Prostate gland (tissue), 2 donors: ENCODE measurements at regions not wholly inside any gene's neighbourhood (a gene's known extent, or its start where the extent isn't known, plus 50 kb on each side); places are given as distances from the start of the nearest gene placed in this dataset.

Experiments
- DNase-seq: peaks from one replicate; pipeline ENCODE4 v3.0.0-alpha.2; 2019; ENCODE audit warnings: low spot score
- H3K27ac ChIP-seq, 2 donors: fragments of 200-600 bp; sonication (generic); 2 replicates each; pipeline ENCODE4 v1.5.1; 2017 to 2019
- H3K27me3 ChIP-seq: fragments of 200-600 bp; sonication (generic); replicated peaks from 2 replicates; pipeline ENCODE4 v1.5.1; 2019; ENCODE audit not compliant: insufficient read depth
- H3K36me3 ChIP-seq, 2 donors: fragments of 200-600 bp; sonication (generic); 1 replicate in 1 of 2; 2 replicates in 1 of 2; pipeline versions ENCODE4 v1.5.1 to v1.8.1; 2017 to 2019
- H3K4me1 ChIP-seq: fragments of 200-600 bp; sonication (generic); replicated peaks from 2 replicates; pipeline ENCODE4 v1.5.1; 2019
- H3K4me3 ChIP-seq, 2 donors: fragments of 200-600 bp; sonication (generic); 2 replicates each; pipeline ENCODE4 v1.5.1; 2017 to 2019
- H3K9me3 ChIP-seq: fragments of 200-600 bp; sonication (generic); 2 replicates; pipeline ENCODE4 v1.5.1; 2017
- CTCF ChIP-seq, 4 experiments: fragments of 200-600 bp in 2 of 4; fragments of 450-650 bp in 2 of 4; sonication (generic) in 2 of 4; IDR thresholded peaks; 1 replicate in 3 of 4; 2 replicates in 1 of 4; pipeline ENCODE4 v1.5.1; 2016 to 2019; ENCODE audit warnings: antibody characterized with exemption in 4 of 4, mild to moderate bottlenecking in 2 of 4, moderate library complexity in 2 of 4
- POLR2A ChIP-seq: fragments of 450-650 bp; IDR thresholded peaks from one replicate; pipeline ENCODE4 v1.6.1; 2016; ENCODE audit warnings: antibody characterized with exemption, mild to moderate bottlenecking
- POLR2AphosphoS5 ChIP-seq: sonication (generic); formaldehyde crosslinking; IDR thresholded peaks from one replicate; pipeline ENCODE4 v1.6.1; 2017; ENCODE audit warnings: antibody characterized with exemption
- WGBS: methylation state at CpG from one replicate; pipeline ENCODE4 v1.1.5; 2018; 5-methylcytosine and 5-hydroxymethylcytosine counted together
- intact Hi-C: fragments of 100-400 bp; cut with DNase I; formaldehyde crosslinking; loops from one replicate; pipeline ENCODE4 v1.14.2; 2022

GRCh38 chr4:185903205-185903604 lies 91.2 kb upstream of the SORBS2 start:
- Histone ChIP-seq H3K27ac (no peak overlapping the region), H3K4me1 (no peaks in the 10 kb centered on the region), H3K4me3 (no peak overlapping the region), H3K9me3 (no peaks in the 10 kb centered on the region), H3K36me3 (no peaks in the 10 kb centered on the region), H3K27me3 (no peaks in the 10 kb centered on the region)
- no peak for TF ChIP-seq POLR2A
- TF ChIP-seq POLR2AphosphoS5, result no peak
- TF ChIP-seq CTCF (IDR thresholded peaks at IDR 0.05), result no peak
- intact Hi-C loops, result no loop called here
- WGBS, result 88% methylated on average over 1 of the region's 1 CpG
- no peak for DNase-seq

GRCh38 chr4:185904381-185904780 lies 92.4 kb upstream of the SORBS2 start:
- no peaks in the 10 kb centered on the region for H3K4me1 ChIP-seq
- TF ChIP-seq POLR2A (no peak), CTCF (IDR thresholded peaks at IDR 0.05) (no peak), POLR2AphosphoS5 (no peak)
- no peak for DNase-seq
- H3K36me3 ChIP-seq, result no peaks in the 10 kb centered on the region
- no peaks in the 10 kb centered on the region for H3K9me3 ChIP-seq
- intact Hi-C loops, result no loop called here
- H3K27me3 ChIP-seq, result no peaks in the 10 kb centered on the region
- 81% methylated on average over 5 of the region's 5 CpGs for WGBS
- H3K4me3 ChIP-seq, result no peak overlapping the region
- no peak overlapping the region for H3K27ac ChIP-seq

GRCh38 chr4:185909972-185910371 lies 98.0 kb upstream of the SORBS2 start:
- Histone ChIP-seq H3K9me3 (no peaks in the 10 kb centered on the region), H3K4me3 (no peak overlapping the region), H3K27me3 (no peaks in the 10 kb centered on the region), H3K4me1 (no peaks in the 10 kb centered on the region), H3K36me3 (no peaks in the 10 kb centered on the region), H3K27ac (no peak overlapping the region)
- DNase-seq, result no peak
- intact Hi-C loops, result no loop called here
- TF ChIP-seq CTCF (IDR thresholded peaks at IDR 0.05) (no peak), POLR2AphosphoS5 (no peak), POLR2A (no peak)
- WGBS, result 88% methylated on average over 2 of the region's 2 CpGs

GRCh38 chr4:185911556-185912064 lies 99.6 kb upstream of the SORBS2 start:
- no peak for TF ChIP-seq CTCF (IDR thresholded peaks at IDR 0.05)
- no peak for TF ChIP-seq POLR2AphosphoS5
- TF ChIP-seq POLR2A, result no peak
- 93% methylated on average over 4 of the region's 4 CpGs for WGBS
- DNase-seq, result no peak
- Histone ChIP-seq H3K36me3 (no peaks in the 10 kb centered on the region), H3K4me1 (no peaks in the 10 kb centered on the region), H3K27me3 (no peaks in the 10 kb centered on the region), H3K4me3 (no peak overlapping the region), H3K27ac (no peak overlapping the region), H3K9me3 (no peaks in the 10 kb centered on the region)
- intact Hi-C loops, result no loop called here

GRCh38 chr4:185912779-185913178 lies 100.8 kb upstream of the SORBS2 start:
- H3K27ac ChIP-seq, result peak overlapping the region in 1 of 2 donors; percentile 1
- no peaks in the 10 kb centered on the region for H3K4me1 ChIP-seq
- peak; percentile 41 for TF ChIP-seq POLR2AphosphoS5
- TF ChIP-seq CTCF (IDR thresholded peaks at IDR 0.05), result no peak
- no peak for TF ChIP-seq POLR2A
- WGBS, result 13% methylated on average over 4 of the region's 4 CpGs
- DNase-seq, result no peak
- H3K27me3 ChIP-seq, result no peaks in the 10 kb centered on the region
- intact Hi-C loops, result no loop called here
- no peak overlapping the region for H3K4me3 ChIP-seq
- H3K9me3 ChIP-seq, result no peaks in the 10 kb centered on the region
- H3K36me3 ChIP-seq, result no peaks in the 10 kb centered on the region
